Esophagus muscularis mucosa (tissue), 4 donors: ENCODE measurements at regions not wholly inside any gene's neighbourhood (a gene's known extent, or its start where the extent isn't known, plus 50 kb on each side); places are given as distances from the start of the nearest gene placed in this dataset.

Source experiments
- DNase-seq: peaks from one replicate; pipeline ENCODE4 v3.0.0-alpha.2; 2017; ENCODE audit errors: extremely low spot score
- H3K27ac ChIP-seq, 4 donors: fragments of 200-600 bp; sonication (generic); replicated peaks in 1 of 4; 1 replicate in 3 of 4; 2 replicates in 1 of 4; pipeline ENCODE4 v1.5.1; 2016 to 2019; ENCODE audit warnings: mild to moderate bottlenecking in 1 of 4
- H3K27me3 ChIP-seq, 4 donors: fragments of 200-600 bp; sonication (generic); one replicate each; pipeline versions ENCODE4 v1.5.1 to v1.6.0; 2016 to 2019
- H3K36me3 ChIP-seq, 4 donors: fragments of 200-600 bp; sonication (generic); one replicate each; pipeline ENCODE4 v1.5.1; 2016 to 2019
- H3K4me1 ChIP-seq, 4 donors: fragments of 200-600 bp; sonication (generic); one replicate each; pipeline ENCODE4 v1.5.1; 2016 to 2019
- H3K4me3 ChIP-seq, 4 donors: fragments of 200-600 bp; sonication (generic); 1 replicate in 2 of 4; 2 replicates in 2 of 4; pipeline ENCODE4 v1.5.1; 2016 to 2019; ENCODE audit warnings: mild to moderate bottlenecking in 4 of 4, moderate library complexity in 1 of 4
- H3K9me3 ChIP-seq, 4 donors: fragments of 200-600 bp; sonication (generic); 1 replicate in 3 of 4; 2 replicates in 1 of 4; pipeline ENCODE4 v1.5.1; 2016 to 2019
- EP300 ChIP-seq: sonication (generic); formaldehyde crosslinking; IDR thresholded peaks from one replicate; pipeline ENCODE4 v1.6.1; 2017; ENCODE audit warnings: antibody characterized with exemption
- POLR2A ChIP-seq: fragments of 450-650 bp; IDR thresholded peaks from one replicate; pipeline ENCODE4 v1.6.1; 2017; ENCODE audit warnings: antibody characterized with exemption, moderate library complexity, mild to moderate bottlenecking, low read depth
- POLR2AphosphoS5 ChIP-seq, 2 donors: sonication (generic); formaldehyde crosslinking; IDR thresholded peaks; one replicate each; pipeline ENCODE4 v1.6.1; 2017; ENCODE audit warnings: antibody characterized with exemption in 2 of 2
- WGBS: methylation state at CpG from one replicate; pipeline ENCODE4 v1.1.5; 2018; 5-methylcytosine and 5-hydroxymethylcytosine counted together
- intact Hi-C: fragments of 100-400 bp; cut with DNase I; formaldehyde crosslinking; loops from one replicate; pipeline ENCODE4 v1.15.1; 2023
- TF ChIP-seq, protein P1 (sequence below), 3 experiments: fragments of 200-600 bp in 2 of 3; fragments of 450-650 bp in 1 of 3; sonication (generic) in 2 of 3; IDR thresholded peaks; one replicate each; pipeline ENCODE4 v1.5.1; 2017 to 2019; ENCODE audit warnings: antibody characterized with exemption in 3 of 3, mild to moderate bottlenecking in 2 of 3, moderate library complexity in 1 of 3

GRCh38 chr3:158958873-158959272 lies 157.0 kb downstream of the MFSD1 start:
- Histone ChIP-seq H3K9me3 (no peaks in the 10 kb centered on the region), H3K27me3 (no peaks in the 10 kb centered on the region), H3K27ac (no peak overlapping the region), H3K4me1 (no peaks in the 10 kb centered on the region), H3K4me3 (no peak overlapping the region), H3K36me3 (no peaks in the 10 kb centered on the region)
- DNase-seq = no peak
- TF ChIP-seq POLR2AphosphoS5 (IDR thresholded peaks at IDR 0.05) = no peak
- no peak for TF ChIP-seq POLR2A
- TF ChIP-seq, protein P1, sequence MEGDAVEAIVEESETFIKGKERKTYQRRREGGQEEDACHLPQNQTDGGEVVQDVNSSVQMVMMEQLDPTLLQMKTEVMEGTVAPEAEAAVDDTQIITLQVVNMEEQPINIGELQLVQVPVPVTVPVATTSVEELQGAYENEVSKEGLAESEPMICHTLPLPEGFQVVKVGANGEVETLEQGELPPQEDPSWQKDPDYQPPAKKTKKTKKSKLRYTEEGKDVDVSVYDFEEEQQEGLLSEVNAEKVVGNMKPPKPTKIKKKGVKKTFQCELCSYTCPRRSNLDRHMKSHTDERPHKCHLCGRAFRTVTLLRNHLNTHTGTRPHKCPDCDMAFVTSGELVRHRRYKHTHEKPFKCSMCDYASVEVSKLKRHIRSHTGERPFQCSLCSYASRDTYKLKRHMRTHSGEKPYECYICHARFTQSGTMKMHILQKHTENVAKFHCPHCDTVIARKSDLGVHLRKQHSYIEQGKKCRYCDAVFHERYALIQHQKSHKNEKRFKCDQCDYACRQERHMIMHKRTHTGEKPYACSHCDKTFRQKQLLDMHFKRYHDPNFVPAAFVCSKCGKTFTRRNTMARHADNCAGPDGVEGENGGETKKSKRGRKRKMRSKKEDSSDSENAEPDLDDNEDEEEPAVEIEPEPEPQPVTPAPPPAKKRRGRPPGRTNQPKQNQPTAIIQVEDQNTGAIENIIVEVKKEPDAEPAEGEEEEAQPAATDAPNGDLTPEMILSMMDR (IDR thresholded peaks at IDR 0.05) = no peak
- TF ChIP-seq EP300 = no peak
- intact Hi-C loops = no loop called here
- 81% methylated on average over 2 of the region's 2 CpGs for WGBS

DNA sequence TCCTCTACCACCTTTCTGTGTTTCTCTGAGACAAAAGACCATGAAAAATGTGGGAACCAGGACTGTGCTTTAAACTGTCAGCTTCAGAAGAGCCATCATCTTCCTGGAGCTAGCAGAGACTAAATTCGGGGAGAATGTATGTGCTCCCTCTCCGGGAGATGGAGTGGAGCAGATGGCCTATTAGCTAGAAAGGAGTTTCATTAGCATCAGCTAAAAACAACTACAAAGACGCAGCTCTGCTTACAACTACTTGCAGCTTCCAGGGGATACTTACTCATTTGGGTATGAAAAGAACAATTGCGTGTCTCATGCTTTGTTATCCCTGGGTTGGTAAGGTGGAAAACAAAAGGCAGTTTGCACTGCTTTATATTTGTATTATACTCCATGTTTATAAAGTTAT lies 159.6 kb downstream of the MFSD1 start:
- H3K9me3 ChIP-seq = no peaks in the 10 kb centered on the region
- no peaks in the 10 kb centered on the region for H3K4me1 ChIP-seq
- intact Hi-C loops = no loop called here
- WGBS = 64% methylated on average over 4 of the region's 4 CpGs
- no peak for TF ChIP-seq EP300
- TF ChIP-seq POLR2A = no peak
- TF ChIP-seq POLR2AphosphoS5 (IDR thresholded peaks at IDR 0.05) = no peak
- H3K27ac ChIP-seq = no peak overlapping the region
- no peak overlapping the region for H3K4me3 ChIP-seq
- no peaks in the 10 kb centered on the region for H3K27me3 ChIP-seq
- H3K36me3 ChIP-seq = no peaks in the 10 kb centered on the region
- DNase-seq = no peak

GRCh38 chr3:158961911-158962310 lies 160.1 kb downstream of the MFSD1 start:
- Histone ChIP-seq H3K27me3 (no peaks in the 10 kb centered on the region), H3K4me3 (no peak overlapping the region), H3K9me3 (no peaks in the 10 kb centered on the region), H3K27ac (no peak overlapping the region), H3K36me3 (no peaks in the 10 kb centered on the region), H3K4me1 (no peaks in the 10 kb centered on the region)
- WGBS = 67% methylated on average over 3 of the region's 3 CpGs
- no peak for DNase-seq
- intact Hi-C loops = no loop called here
- no peak for TF ChIP-seq POLR2AphosphoS5 (IDR thresholded peaks at IDR 0.05)
- TF ChIP-seq, protein P1 (IDR thresholded peaks at IDR 0.05) = no peak
- no peak for TF ChIP-seq POLR2A
- TF ChIP-seq EP300 = no peak

DNA sequence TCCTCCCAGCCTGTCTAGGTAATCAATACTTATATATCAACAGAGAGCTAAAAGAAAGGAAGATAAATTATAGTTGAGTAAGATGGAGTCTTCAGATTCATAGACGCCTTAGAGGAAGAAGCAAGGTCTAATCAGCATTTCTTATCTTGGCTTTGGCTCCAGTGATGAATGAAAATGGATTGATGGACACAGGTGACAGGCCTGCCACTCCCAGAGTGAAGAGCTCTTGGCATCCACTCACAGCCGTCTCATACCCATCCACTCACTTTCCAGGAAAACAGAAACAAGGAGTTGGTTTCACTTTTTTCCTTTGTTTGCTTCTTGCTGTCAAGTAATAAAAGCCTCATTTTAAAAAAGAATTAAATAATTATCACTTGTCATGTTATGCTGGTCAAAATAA lies 168.2 kb downstream of the MFSD1 start:
- H3K36me3 ChIP-seq = no peaks in the 10 kb centered on the region
- DNase-seq = no peak
- no peak overlapping the region for H3K4me3 ChIP-seq
- intact Hi-C loops = no loop called here
- no peak overlapping the region for H3K27ac ChIP-seq
- H3K9me3 ChIP-seq = no peaks in the 10 kb centered on the region
- H3K4me1 ChIP-seq = no peaks in the 10 kb centered on the region
- H3K27me3 ChIP-seq = no peaks in the 10 kb centered on the region
- 67% methylated on average over 2 of the region's 2 CpGs for WGBS
- no peak for TF ChIP-seq EP300
- no peak for TF ChIP-seq POLR2AphosphoS5 (IDR thresholded peaks at IDR 0.05)
- TF ChIP-seq POLR2A = no peak
- TF ChIP-seq, protein P1 (IDR thresholded peaks at IDR 0.05) = no peak

- Histone ChIP-seq H3K4me3 (no peak overlapping the region), H3K36me3 (no peaks in the 10 kb centered on the region), H3K9me3 (no peaks in the 10 kb centered on the region), H3K27ac (no peak overlapping the region), H3K4me1 (no peaks in the 10 kb centered on the region), H3K27me3 (no peaks in the 10 kb centered on the region)
- intact Hi-C loops = no loop called here
- no peak for DNase-seq
- WGBS = 79% methylated on average over 1 of the region's 1 CpG
- TF ChIP-seq, protein P1 (IDR thresholded peaks at IDR 0.05) = no peak
- TF ChIP-seq EP300 = no peak
- TF ChIP-seq POLR2AphosphoS5 (IDR thresholded peaks at IDR 0.05) = no peak
- no peak for TF ChIP-seq POLR2A
Observed at GRCh38 chr3:158974904-158975303, 173.1 kb downstream of the MFSD1 start.
